ENCODE measurements at regions not wholly inside any gene's neighbourhood (a gene's known extent, or its start where the extent isn't known, plus 50 kb on each side); places are given as distances from the start of the nearest gene placed in this dataset.

DNA sequence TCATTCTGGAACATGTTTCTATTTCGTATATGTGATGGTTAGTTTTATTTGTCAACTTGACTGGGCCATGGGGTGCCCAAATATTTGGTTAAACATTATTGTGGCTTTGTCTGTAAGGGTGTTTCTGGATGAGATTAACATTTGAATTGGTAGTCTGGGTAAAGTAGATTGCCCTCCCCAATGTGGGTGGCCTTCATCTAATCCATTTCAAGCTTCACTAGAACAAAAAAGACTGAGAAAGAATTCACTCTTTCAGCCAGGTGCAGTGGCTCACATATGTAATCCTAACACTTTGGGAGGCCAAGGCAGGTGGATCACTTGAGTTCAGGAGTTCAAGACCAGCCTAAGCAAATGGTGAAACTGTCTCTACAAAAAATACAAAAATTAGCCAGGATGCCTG lies 55.7 kb upstream of the TANC1 start:
- H3K36me3 Mint-ChIP-seq = no peaks in the 10 kb centered on the region
- no peak for ATAC-seq
- DNase-seq = no peak
- POLR2A ChIA-PET = no interaction called here
- H3K27me3 Mint-ChIP-seq = peaks cover 0 to 2% (median 0%) of the 10 kb centered on the region in 5 donors
- H3K9me3 Mint-ChIP-seq = no peaks in the 10 kb centered on the region
- H3K4me3 Mint-ChIP-seq = no peak overlapping the region
- H3K27ac Mint-ChIP-seq = no peak overlapping the region
- peaks cover 0 to under 1% (median 0%) of the 10 kb centered on the region in 4 donors for H3K4me1 Mint-ChIP-seq

- H3K4me1 Mint-ChIP-seq = no peaks in the 10 kb centered on the region
- no peaks in the 10 kb centered on the region for H3K9me3 Mint-ChIP-seq
- POLR2A ChIA-PET = no interaction called here
- ATAC-seq = no peak
- H3K4me3 Mint-ChIP-seq = no peak overlapping the region
- no peak overlapping the region for H3K27ac Mint-ChIP-seq
- H3K36me3 Mint-ChIP-seq = no peaks in the 10 kb centered on the region
- no peak for DNase-seq
- H3K27me3 Mint-ChIP-seq = peaks cover 0 to 2% (median 0%) of the 10 kb centered on the region in 5 donors
Measured at GRCh38 chr2:158914066-158914465, 54.4 kb upstream of the TANC1 start.

DNA sequence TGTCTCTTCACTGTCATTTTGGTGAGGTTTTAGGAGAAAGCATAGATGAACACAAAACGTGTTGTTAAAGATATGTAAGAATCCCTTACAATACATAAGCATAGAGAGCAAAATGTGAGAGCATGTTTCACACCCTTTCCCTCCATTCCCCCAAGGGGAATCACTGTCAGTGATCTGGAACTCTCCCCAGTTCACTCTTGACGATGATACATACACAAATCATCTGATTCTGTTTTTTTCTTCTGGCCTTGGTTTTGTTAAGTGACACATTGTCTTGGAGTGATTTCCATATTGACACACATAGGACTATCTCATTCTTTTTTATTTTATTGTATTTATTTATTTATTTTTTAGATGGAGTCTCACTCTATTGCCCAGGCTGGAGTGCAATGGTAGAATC lies 53.7 kb upstream of the TANC1 start:
- H3K36me3 Mint-ChIP-seq = no peaks in the 10 kb centered on the region
- no peak for ATAC-seq
- no peak overlapping the region for H3K27ac Mint-ChIP-seq
- H3K9me3 Mint-ChIP-seq = no peaks in the 10 kb centered on the region
- no peaks in the 10 kb centered on the region for H3K4me1 Mint-ChIP-seq
- peaks cover 0 to 2% (median 0%) of the 10 kb centered on the region in 5 donors for H3K27me3 Mint-ChIP-seq
- POLR2A ChIA-PET = no interaction called here
- no peak overlapping the region for H3K4me3 Mint-ChIP-seq
- no peak for DNase-seq

- Mint-ChIP-seq H3K4me3 (no peak overlapping the region), H3K9me3 (no peaks in the 10 kb centered on the region), H3K4me1 (no peaks in the 10 kb centered on the region), H3K36me3 (no peaks in the 10 kb centered on the region), H3K27ac (no peak overlapping the region), H3K27me3 (peaks cover 0 to 4% (median 2%) of the 10 kb centered on the region in 5 donors)
- POLR2A ChIA-PET = no interaction called here
- ATAC-seq (no peak), DNase-seq (no peak)
Measured at GRCh38 chr2:158917121-158917520, 51.3 kb upstream of the TANC1 start.

DNA sequence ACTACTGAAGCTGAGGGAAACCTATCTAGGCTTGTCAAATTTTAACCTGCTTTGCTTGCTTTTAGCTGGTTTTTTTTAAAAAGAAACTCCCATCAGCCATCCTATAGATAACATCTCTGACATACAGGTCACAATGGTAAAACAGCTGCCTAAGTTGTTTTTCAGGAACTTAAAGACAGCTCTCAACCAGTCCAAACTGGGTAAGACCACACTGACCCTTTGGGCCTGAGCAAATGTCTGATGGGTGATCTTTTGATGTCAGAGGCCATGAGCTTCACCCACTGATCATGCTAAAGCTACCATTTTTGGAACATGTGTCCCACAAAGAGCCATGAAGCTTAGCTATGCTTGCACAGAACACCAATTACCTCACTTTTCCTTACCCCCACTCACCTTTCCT lies 50.0 kb upstream of the TANC1 start:
- H3K36me3 Mint-ChIP-seq = no peaks in the 10 kb centered on the region
- H3K9me3 Mint-ChIP-seq = no peaks in the 10 kb centered on the region
- POLR2A ChIA-PET = no interaction called here
- H3K4me1 Mint-ChIP-seq = no peaks in the 10 kb centered on the region
- DNase-seq (no peak), ATAC-seq (no peak)
- H3K27me3 Mint-ChIP-seq = peaks cover 0 to 6% (median 2%) of the 10 kb centered on the region in 5 donors
- H3K4me3 Mint-ChIP-seq = no peak overlapping the region
- no peak overlapping the region for H3K27ac Mint-ChIP-seq
